ENCODE measurements at regions not wholly inside any gene's neighbourhood (a gene's known extent, or its start where the extent isn't known, plus 50 kb on each side); places are given as distances from the start of the nearest gene placed in this dataset.

DNA sequence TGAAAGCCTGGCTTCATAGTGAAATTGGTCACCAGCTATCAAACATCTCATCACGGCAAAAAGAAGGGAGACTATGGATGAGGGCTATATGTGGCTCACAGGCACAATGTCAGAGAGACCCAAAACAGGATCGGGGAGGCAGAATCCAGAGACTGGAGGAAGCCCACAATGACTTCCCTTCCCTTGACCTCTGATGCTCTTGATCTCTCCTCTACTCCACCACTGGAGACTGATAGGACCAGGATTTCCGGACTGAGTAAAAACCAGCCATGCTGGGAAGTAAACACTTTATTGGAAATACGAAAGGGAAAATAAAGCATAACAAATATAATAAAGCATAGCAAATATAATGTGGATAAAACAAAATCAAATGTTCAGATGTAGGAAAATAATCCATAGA is 597.3 kb downstream of the UTRN start:
- TF ChIP-seq HDGF (IDR thresholded peaks at IDR 0.05; ENCODE audit: borderline replicate concordance) (no peak), ZNF384 (IDR thresholded peaks at IDR 0.05) (no peak), SP1 (IDR thresholded peaks at IDR 0.05) (no peak), FOXK2 (IDR thresholded peaks at IDR 0.05) (no peak), NFRKB (IDR thresholded peaks at IDR 0.05) (no peak), FOXM1 (IDR thresholded peaks at IDR 0.05; ENCODE audit: borderline replicate concordance) (no peak), SUZ12 (IDR thresholded peaks at IDR 0.05) (no peak), CTBP1 (IDR thresholded peaks at IDR 0.05; ENCODE audit: borderline replicate concordance) (no peak), ARNT (IDR thresholded peaks at IDR 0.05) (no peak), TARDBP (IDR thresholded peaks at IDR 0.05) (no peak), LEF1 (IDR thresholded peaks at IDR 0.05; ENCODE audit: borderline replicate concordance) (no peak), ELF4 (IDR thresholded peaks at IDR 0.05) (no peak), FOXA1 (IDR thresholded peaks at IDR 0.05) (no peak)
- TF ChIP-seq, protein P1, sequence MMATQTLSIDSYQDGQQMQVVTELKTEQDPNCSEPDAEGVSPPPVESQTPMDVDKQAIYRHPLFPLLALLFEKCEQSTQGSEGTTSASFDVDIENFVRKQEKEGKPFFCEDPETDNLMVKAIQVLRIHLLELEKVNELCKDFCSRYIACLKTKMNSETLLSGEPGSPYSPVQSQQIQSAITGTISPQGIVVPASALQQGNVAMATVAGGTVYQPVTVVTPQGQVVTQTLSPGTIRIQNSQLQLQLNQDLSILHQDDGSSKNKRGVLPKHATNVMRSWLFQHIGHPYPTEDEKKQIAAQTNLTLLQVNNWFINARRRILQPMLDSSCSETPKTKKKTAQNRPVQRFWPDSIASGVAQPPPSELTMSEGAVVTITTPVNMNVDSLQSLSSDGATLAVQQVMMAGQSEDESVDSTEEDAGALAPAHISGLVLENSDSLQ (IDR thresholded peaks at IDR 0.05) = no peak
